Astrocyte of the spinal cord (primary cell): ENCODE measurements at regions not wholly inside any gene's neighbourhood (a gene's known extent, or its start where the extent isn't known, plus 50 kb on each side); places are given as distances from the start of the nearest gene placed in this dataset.

Experiments
- DNase-seq: peaks from one replicate; pipeline ENCODE4 v3.0.0; 2011; ENCODE audit warnings: low read depth, low spot score
- H3K4me3 ChIP-seq: 2 replicates; pipeline ENCODE4 v1.5.1; 2011; ENCODE audit warnings: low read depth, mild to moderate bottlenecking, low read length, moderate library complexity
- in situ Hi-C: cut with HindIII; loops from 2 replicates; pipeline ENCODE4 v1.10.0; 2017; ENCODE audit warnings: low sequenced_read_pairs
- TF ChIP-seq, protein P1 (sequence below): IDR thresholded peaks from 2 replicates; pipeline ENCODE4 v1.5.1; 2012; ENCODE audit warnings: low read depth, mild to moderate bottlenecking, low read length, inconsistent platforms

DNA sequence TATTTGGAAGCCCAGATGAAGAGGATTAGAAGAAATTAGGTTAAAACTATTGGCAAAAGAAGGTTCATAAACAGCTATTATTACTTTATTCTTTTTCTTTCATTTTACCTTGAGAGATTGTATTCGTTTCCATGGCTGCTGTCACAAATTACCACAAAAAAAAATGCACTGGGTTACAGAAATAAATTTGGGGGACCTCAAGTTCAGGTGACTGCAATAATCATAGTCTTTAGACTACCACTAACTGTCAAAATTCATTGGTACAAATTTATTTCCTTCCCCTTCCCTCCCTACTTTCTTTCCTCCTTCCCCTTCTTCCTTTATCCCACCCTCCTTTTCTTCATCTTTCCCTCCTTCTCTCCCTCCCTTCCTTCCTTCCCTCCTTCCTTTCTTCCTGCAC lies 217.8 kb upstream of the PIK3C3 start:
- no peak overlapping the region for H3K4me3 ChIP-seq
- DNase-seq: no peak
- in situ Hi-C loops: no loop called here
- TF ChIP-seq, protein P1, sequence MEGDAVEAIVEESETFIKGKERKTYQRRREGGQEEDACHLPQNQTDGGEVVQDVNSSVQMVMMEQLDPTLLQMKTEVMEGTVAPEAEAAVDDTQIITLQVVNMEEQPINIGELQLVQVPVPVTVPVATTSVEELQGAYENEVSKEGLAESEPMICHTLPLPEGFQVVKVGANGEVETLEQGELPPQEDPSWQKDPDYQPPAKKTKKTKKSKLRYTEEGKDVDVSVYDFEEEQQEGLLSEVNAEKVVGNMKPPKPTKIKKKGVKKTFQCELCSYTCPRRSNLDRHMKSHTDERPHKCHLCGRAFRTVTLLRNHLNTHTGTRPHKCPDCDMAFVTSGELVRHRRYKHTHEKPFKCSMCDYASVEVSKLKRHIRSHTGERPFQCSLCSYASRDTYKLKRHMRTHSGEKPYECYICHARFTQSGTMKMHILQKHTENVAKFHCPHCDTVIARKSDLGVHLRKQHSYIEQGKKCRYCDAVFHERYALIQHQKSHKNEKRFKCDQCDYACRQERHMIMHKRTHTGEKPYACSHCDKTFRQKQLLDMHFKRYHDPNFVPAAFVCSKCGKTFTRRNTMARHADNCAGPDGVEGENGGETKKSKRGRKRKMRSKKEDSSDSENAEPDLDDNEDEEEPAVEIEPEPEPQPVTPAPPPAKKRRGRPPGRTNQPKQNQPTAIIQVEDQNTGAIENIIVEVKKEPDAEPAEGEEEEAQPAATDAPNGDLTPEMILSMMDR: no peak

DNA sequence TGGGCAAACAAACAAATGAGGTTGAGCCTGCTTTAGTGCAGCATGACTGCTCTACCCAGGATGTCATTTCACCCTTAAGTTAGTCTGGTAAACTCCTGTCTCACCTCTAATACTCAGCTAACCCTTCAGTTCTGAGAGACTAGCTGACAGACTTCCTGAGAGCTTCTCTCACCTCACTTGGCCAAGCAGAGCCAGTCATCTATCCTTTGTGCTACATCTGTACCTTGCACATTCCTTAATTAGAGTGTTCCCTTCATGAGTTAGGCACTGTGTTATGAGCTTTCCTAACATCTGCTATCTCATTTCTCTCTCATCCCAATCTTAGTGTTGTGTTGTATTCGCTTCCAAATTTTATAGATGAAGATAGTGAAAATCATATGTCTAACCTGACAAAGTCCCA lies 220.1 kb upstream of the PIK3C3 start:
- in situ Hi-C loops: no loop called here
- no peak overlapping the region for H3K4me3 ChIP-seq
- TF ChIP-seq, protein P1: no peak
- DNase-seq: no peak

DNA sequence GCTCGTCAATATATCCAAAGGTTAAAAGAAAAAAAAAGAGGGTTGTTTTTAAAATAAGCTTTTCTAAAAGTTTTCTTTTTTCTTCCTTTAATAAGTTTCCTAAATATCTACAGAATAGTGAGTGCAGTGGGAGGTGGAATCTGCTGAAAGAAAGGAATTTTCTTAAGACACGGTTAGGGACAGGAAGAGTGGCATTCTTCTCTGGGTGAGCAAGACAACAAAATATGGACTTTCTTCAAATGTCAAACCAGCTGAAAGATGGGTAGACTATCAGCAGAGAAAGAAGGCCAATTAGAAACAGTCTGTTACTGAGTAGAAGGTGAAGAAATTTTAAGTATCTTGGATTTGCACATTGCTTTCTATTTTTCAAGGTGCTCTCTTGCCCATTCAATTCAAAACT lies 222.7 kb upstream of the PIK3C3 start:
- TF ChIP-seq, protein P1: no peak
- DNase-seq: no peak
- no peak overlapping the region for H3K4me3 ChIP-seq

DNA sequence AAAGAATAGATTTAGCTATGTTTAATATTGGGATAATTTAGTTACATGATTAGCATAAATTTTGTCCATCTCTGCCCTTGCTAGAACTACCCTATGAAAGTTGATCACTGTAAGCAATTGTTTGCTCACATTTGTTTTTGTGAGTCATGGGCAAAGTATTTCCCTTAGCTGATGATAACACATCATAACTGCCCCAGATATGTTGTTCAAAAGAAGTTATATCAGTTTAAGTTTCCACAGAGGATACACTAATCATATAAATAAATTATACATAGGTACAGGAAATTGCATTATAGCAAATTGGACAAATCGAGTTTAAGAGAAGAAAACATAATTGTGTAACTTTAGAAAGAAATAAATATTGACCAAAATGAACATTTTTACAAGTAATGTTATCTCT lies 223.2 kb upstream of the PIK3C3 start:
- in situ Hi-C loops: no loop called here
- H3K4me3 ChIP-seq: no peak overlapping the region
- TF ChIP-seq, protein P1: no peak
- DNase-seq: no peak

More for the DNA sequence above, 222.7 kb upstream of the PIK3C3 start:
- in situ Hi-C loops: no loop called here

DNA sequence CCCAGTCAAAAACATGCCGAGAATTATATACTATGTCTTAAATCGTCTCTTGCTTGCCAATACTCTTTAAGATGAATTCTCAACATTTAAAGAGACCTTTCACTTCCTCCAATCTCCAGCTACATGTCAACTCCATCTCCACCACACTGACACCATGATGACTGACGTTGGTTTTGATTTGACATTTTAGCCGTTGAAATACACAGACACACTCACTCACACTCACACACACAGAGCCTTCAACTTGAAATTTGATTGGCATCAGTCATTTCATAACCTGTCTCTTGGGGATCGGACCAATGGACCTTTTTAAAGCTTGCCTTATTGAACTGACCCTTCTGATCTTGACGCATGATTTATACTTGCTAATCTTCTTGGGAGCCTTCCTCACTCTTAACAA lies 230.8 kb upstream of the PIK3C3 start:
- in situ Hi-C loops: no loop called here
- H3K4me3 ChIP-seq: no peak overlapping the region
- no peak for DNase-seq
- TF ChIP-seq, protein P1: no peak

DNA sequence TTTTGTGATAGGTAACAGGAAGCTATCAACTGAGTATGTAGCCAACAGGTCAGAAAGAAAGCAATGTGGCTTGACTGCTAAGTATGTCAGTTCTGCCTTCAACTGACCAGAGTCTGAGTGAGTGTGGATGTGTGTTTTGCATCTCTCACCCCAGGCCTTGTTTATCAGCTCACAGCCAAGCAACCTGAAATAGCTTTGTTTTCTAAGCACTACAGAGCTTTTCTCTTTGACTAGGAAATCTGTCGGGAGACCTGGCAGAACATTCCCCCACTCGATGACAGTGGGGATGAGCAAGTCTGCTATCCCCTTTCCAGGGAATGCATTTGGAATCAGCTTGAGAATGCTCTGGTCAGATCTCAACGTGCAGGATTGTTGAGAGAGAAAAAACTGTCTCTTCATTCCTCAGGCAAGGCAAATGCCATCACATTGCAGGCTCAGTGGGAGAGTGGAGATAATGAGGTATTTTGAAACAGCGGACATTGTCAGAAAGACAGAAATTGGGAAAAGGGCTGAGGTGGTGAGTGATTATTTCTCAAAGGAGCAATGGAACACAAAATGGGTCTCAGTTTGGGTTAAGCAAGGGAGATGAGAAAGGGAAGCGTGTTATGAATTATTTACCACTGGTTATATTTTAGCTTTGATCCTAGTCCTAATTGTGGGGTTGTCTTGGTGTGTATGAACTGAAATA lies 233.8 kb upstream of the PIK3C3 start:
- no peak for DNase-seq
- TF ChIP-seq, protein P1: no peak
- H3K4me3 ChIP-seq: no peak overlapping the region
- in situ Hi-C loops: no loop called here
